Adrenal gland (tissue), 9 donors: ENCODE measurements at regions not wholly inside any gene's neighbourhood (a gene's known extent, or its start where the extent isn't known, plus 50 kb on each side); places are given as distances from the start of the nearest gene placed in this dataset.
"Not testable (repeated sequence)": the region's sequence is repeated elsewhere in the genome, so short reads cannot be mapped to it uniquely, and the experiment has no call there.

Experiments
- DNase-seq, 7 donors: peaks; one replicate each; pipeline ENCODE4 v3.0.0-alpha.2; 2019 to 2020
- H3K27ac ChIP-seq, 5 donors: fragments of 200-600 bp; sonication (generic) in 4 of 5; 1 replicate in 3 of 5; 2 replicates in 2 of 5; pipeline versions ENCODE4 v1.5.1 to v1.8.0; 2016 to 2020; ENCODE audit warnings: mild to moderate bottlenecking in 1 of 5
- H3K27me3 ChIP-seq: fragments of 200-600 bp; 2 replicates; pipeline ENCODE4 v1.8.0; 2021
- H3K36me3 ChIP-seq, 2 donors: fragments of 200-600 bp; replicated peaks in 1 of 2; 1 replicate in 1 of 2; 2 replicates in 1 of 2; pipeline versions ENCODE4 v1.5.1 to v1.8.0; 2018 to 2022
- H3K4me1 ChIP-seq, 2 donors: fragments of 200-600 bp; replicated peaks in 1 of 2; 1 replicate in 1 of 2; 2 replicates in 1 of 2; pipeline versions ENCODE4 v1.5.1 to v1.8.0; 2018 to 2021
- H3K4me3 ChIP-seq, 4 donors: fragments of 200-600 bp; sonication (generic) in 3 of 4; one replicate each; pipeline ENCODE4 v1.5.1; 2016 to 2018
- H3K9me3 ChIP-seq, 3 donors: fragments of 200-600 bp; sonication (generic) in 1 of 3; replicated peaks in 1 of 3; 1 replicate in 2 of 3; 2 replicates in 1 of 3; pipeline versions ENCODE4 v1.5.1 to v1.8.0; 2016 to 2021
- POLR2A ChIP-seq, 2 donors: fragments of 450-650 bp; IDR thresholded peaks; one replicate each; pipeline ENCODE4 v1.6.1; 2017; ENCODE audit warnings: antibody characterized with exemption in 2 of 2, mild to moderate bottlenecking in 2 of 2, moderate library complexity in 1 of 2
- WGBS, 4 donors: extraction: QIAGEN DNeasy Blood & Tissue Kit in 2 of 4; methylation state at CpG; one replicate each; pipeline versions ENCODE4 v1.1.5 to v1.1.7; 2013 to 2017; 5-methylcytosine and 5-hydroxymethylcytosine counted together
- intact Hi-C, 2 donors: fragments of 100-400 bp; cut with DNase I; formaldehyde crosslinking; loops; one replicate each; pipeline versions ENCODE4 v1.14.1 to v1.15.0; 2022 to 2023
- TF ChIP-seq, protein P1 (sequence below), 6 experiments: fragments of 450-650 bp in 4 of 6; fragments of 200-600 bp in 2 of 6; sonication (generic) in 1 of 6; IDR thresholded peaks; 1 replicate in 5 of 6; 2 replicates in 1 of 6; pipeline versions ENCODE4 v1.5.1 to v1.8.0; 2016 to 2021; ENCODE audit warnings: antibody characterized with exemption in 6 of 6, mild to moderate bottlenecking in 2 of 6, moderate library complexity in 1 of 6
- donor health status: healthy with polysubstance abuse.
- donor health status: Bipolar disorder and iron deficiency.
- donor health status: DM: yes; HTN: yes; CAD: no.
- donor health status: DM: no; HTN: no; CAD: no.
- donor health status: DM: no; HTN: no; CAD: no.

DNA sequence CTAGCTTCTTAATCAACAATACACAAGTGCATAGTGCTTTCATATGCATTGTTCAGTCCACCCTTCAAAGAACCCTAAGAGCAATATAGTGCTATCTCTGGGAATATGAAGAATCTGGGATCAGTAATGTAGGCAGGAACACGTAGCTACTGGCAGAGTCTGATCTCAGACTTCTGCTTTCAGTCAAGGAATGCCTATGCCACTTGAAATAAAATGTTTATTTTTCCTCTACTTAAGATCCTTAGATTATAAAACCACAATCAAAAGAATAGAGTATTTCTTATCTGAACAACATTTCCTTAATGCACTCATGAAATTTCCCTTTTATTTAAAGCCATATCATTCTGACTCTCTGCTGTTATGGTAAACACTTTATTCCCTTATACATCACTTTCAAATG, 1407.8 kb upstream of the C9orf72 start:
- TF ChIP-seq POLR2A (IDR thresholded peaks at IDR 0.05) = no peak
- TF ChIP-seq, protein P1, sequence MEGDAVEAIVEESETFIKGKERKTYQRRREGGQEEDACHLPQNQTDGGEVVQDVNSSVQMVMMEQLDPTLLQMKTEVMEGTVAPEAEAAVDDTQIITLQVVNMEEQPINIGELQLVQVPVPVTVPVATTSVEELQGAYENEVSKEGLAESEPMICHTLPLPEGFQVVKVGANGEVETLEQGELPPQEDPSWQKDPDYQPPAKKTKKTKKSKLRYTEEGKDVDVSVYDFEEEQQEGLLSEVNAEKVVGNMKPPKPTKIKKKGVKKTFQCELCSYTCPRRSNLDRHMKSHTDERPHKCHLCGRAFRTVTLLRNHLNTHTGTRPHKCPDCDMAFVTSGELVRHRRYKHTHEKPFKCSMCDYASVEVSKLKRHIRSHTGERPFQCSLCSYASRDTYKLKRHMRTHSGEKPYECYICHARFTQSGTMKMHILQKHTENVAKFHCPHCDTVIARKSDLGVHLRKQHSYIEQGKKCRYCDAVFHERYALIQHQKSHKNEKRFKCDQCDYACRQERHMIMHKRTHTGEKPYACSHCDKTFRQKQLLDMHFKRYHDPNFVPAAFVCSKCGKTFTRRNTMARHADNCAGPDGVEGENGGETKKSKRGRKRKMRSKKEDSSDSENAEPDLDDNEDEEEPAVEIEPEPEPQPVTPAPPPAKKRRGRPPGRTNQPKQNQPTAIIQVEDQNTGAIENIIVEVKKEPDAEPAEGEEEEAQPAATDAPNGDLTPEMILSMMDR (IDR thresholded peaks at IDR 0.05) = no peak

DNA sequence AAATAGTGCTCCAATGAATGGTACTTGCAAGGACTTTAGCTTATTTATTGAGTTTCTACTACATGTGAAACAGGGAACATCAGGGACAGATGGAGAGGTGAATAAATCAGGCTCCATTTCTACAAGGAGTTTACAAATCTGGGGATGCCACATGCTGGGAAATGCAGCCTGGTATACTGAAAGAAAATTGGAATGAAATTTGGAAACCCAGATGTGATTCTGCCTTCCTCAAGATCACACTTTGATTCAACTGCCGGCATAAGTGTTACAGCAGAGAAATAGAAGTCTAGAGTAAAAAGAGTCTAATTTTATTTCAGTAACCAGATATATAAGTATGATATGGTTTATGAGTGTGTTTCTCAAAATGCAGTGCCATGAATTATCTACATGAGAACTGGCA, 1408.4 kb upstream of the C9orf72 start:
- WGBS, 4 donors = 83 to 90% (median 87%) methylated on average over 1 of the region's 1 CpG
- intact Hi-C loops = no loop called here
- no peaks in the 10 kb centered on the region for H3K27me3 ChIP-seq
- no peaks in the 10 kb centered on the region for H3K36me3 ChIP-seq
- H3K4me1 ChIP-seq = no peaks in the 10 kb centered on the region
- no peak overlapping the region for H3K4me3 ChIP-seq
- no peak overlapping the region for H3K27ac ChIP-seq
- no peak for DNase-seq
- no peaks in the 10 kb centered on the region for H3K9me3 ChIP-seq
- TF ChIP-seq POLR2A (IDR thresholded peaks at IDR 0.05) = no peak
- TF ChIP-seq, protein P1 (IDR thresholded peaks at IDR 0.05) = no peak

More for the DNA sequence above, 1407.8 kb upstream of the C9orf72 start:
- whole genome bisulfite sequencing, 4 donors = 58 to 71% (median 62%) methylated on average over 1 of the region's 1 CpG
- intact Hi-C loops = no loop called here
- Histone ChIP-seq H3K4me1 (no peaks in the 10 kb centered on the region), H3K27ac (no peak overlapping the region), H3K36me3 (no peaks in the 10 kb centered on the region), H3K27me3 (no peaks in the 10 kb centered on the region), H3K4me3 (no peak overlapping the region), H3K9me3 (no peaks in the 10 kb centered on the region)
- DNase-seq = no peak

DNA sequence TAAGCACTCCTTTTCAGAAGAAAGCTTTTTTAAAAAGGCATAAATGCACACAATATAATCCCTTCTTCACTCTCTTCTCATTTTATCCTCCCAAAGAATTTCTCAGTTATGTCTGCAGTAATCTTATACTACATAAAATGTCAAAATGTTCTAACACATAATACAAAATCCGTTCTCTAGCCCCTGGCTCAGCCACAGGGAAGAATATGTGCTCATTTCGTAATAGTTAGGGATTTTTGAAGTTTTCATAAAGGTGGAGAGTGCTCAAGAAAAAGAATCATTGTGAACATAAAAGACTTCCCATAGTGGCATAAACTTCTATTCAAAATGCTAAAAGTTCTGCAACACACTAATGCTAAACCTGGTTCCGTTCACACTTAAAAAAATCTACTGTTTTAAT, 1410.7 kb upstream of the C9orf72 start:
- no peak for TF ChIP-seq POLR2A (IDR thresholded peaks at IDR 0.05)
- TF ChIP-seq, protein P1 (IDR thresholded peaks at IDR 0.05) = no peak
- no peak overlapping the region for H3K4me3 ChIP-seq
- no peak for DNase-seq
- H3K9me3 ChIP-seq = no peaks in the 10 kb centered on the region
- no peaks in the 10 kb centered on the region for H3K4me1 ChIP-seq
- no peaks in the 10 kb centered on the region for H3K27me3 ChIP-seq
- intact Hi-C loops = no loop called here
- 63 to 79% (median 67%) methylated on average over 3 of the region's 3 CpGs for WGBS, 4 donors
- H3K36me3 ChIP-seq = no peaks in the 10 kb centered on the region
- no peak overlapping the region for H3K27ac ChIP-seq

DNA sequence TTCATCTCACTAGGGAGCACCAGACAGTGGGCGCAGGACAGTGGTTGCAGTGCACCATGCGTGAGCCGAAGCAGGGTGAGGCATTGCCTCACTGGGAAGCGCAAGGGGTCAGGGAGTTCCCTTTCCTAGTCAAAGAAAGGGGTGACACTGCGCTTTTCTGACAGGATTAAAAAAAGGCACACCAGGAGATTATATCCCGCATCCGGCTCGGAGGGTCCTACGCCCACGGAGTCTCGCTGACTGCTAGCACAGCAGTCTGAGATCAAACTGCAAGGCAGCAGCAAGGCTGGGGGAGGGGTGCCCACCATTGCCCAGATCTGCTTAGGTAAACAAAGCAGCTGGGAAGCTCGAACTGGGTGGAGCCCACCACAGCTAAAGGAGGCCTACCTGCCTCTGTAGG, 1416.7 kb upstream of the C9orf72 start:
- H3K36me3 ChIP-seq, DNase-seq, H3K27me3 ChIP-seq, H3K4me3 ChIP-seq, H3K9me3 ChIP-seq, H3K27ac ChIP-seq, H3K4me1 ChIP-seq, intact Hi-C loops: not testable (repeated sequence)
- 82 to 87% (median 85%) methylated on average over 7 to 12 of the region's 12 CpGs for WGBS, 4 donors

DNA sequence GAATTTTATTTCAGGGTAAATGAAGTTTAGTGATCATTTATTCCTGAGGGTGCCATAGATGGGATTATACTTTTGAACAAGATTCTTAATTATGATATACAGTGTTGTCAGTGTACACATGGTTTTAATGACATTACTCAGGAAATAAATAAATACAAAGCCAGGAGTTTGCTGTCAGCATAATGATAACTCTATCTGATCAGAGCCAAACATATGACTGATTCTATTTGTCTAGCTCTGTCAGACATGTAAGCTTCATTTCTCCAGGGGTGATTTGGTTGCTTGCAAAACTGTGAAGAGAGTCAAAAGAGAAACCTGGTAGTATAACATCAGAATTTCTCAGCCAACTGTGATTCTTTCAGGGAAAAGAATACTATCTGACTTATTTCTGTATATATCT, 1425.8 kb upstream of the C9orf72 start:
- Histone ChIP-seq H3K4me1 (no peaks in the 10 kb centered on the region), H3K9me3 (no peaks in the 10 kb centered on the region), H3K27me3 (no peaks in the 10 kb centered on the region), H3K4me3 (no peak overlapping the region), H3K36me3 (no peaks in the 10 kb centered on the region), H3K27ac (no peak overlapping the region)
- no peak for DNase-seq
- intact Hi-C loops = no loop called here
- TF ChIP-seq POLR2A (IDR thresholded peaks at IDR 0.05) = no peak
- TF ChIP-seq, protein P1 (IDR thresholded peaks at IDR 0.05) = no peak
